SK-N-SH treated with all-trans-retinoic acid at 6 μM for 48 hours (cell line): ENCODE measurements at regions not wholly inside any gene's neighbourhood (a gene's known extent, or its start where the extent isn't known, plus 50 kb on each side); places are given as distances from the start of the nearest gene placed in this dataset.
A peak's percentile ranks its signal among the peaks of the same experiment; 100 is the strongest.

ENCODE experiments used
- CREB5 ChIP-seq: fragments of 250-450 bp; sonication (Bioruptor Pico); IDR thresholded peaks from 2 replicates; pipeline ENCODE4 v1.5.1; 2020; ENCODE audit warnings: low read depth, mild to moderate bottlenecking, moderate library complexity
- PATZ1 ChIP-seq: fragments of 250-450 bp; sonication (Bioruptor Pico); IDR thresholded peaks from 2 replicates; pipeline ENCODE4 v1.8.0; 2020; ENCODE audit warnings: mild to moderate bottlenecking, moderate library complexity, borderline replicate concordance
- POU6F1 ChIP-seq: fragments of 250-450 bp; sonication (Bioruptor Pico); IDR thresholded peaks from 2 replicates; pipeline ENCODE4 v1.8.0; 2021; ENCODE audit warnings: low read depth, mild to moderate bottlenecking, moderate library complexity, borderline replicate concordance
- PPARA ChIP-seq: fragments of 250-450 bp; sonication (Bioruptor Pico); IDR thresholded peaks from 2 replicates; pipeline ENCODE4 v1.5.0; 2020; ENCODE audit warnings: mild to moderate bottlenecking, borderline replicate concordance
- RARB ChIP-seq: fragments of 250-450 bp; sonication (Bioruptor Pico); IDR thresholded peaks from 2 replicates; pipeline ENCODE4 v1.8.0; 2021; ENCODE audit warnings: mild to moderate bottlenecking, moderate library complexity
- SNAI2 ChIP-seq: fragments of 250-450 bp; sonication (Bioruptor Pico); IDR thresholded peaks from 2 replicates; pipeline ENCODE4 v1.5.0; 2020; ENCODE audit warnings: mild to moderate bottlenecking, moderate library complexity
- TSHZ2 ChIP-seq: fragments of 250-450 bp; sonication (Bioruptor Pico); IDR thresholded peaks from 2 replicates; pipeline ENCODE4 v1.5.0; 2020; ENCODE audit warnings: mild to moderate bottlenecking, moderate library complexity
- ZC3H10 ChIP-seq: fragments of 250-450 bp; sonication (Bioruptor Pico); IDR thresholded peaks from 2 replicates; pipeline ENCODE4 v1.5.1; 2021; ENCODE audit warnings: mild to moderate bottlenecking, moderate library complexity
- ZFP3 ChIP-seq: fragments of 250-450 bp; sonication (Bioruptor Pico); IDR thresholded peaks from 2 replicates; pipeline ENCODE4 v1.5.0; 2020; ENCODE audit warnings: mild to moderate bottlenecking, moderate library complexity
- ZFP30 ChIP-seq: fragments of 450-650 bp; formaldehyde crosslinking; IDR thresholded peaks from 2 replicates; pipeline ENCODE4 v1.5.0; 2022; ENCODE audit warnings: mild to moderate bottlenecking, moderate library complexity
- ZNF565 ChIP-seq: fragments of 450-650 bp; formaldehyde crosslinking; conservative IDR thresholded peaks from 2 replicates; pipeline ENCODE4 v1.5.0; 2020; ENCODE audit warnings: low read depth, mild to moderate bottlenecking, moderate library complexity
- ZNF70 ChIP-seq: fragments of 450-650 bp; formaldehyde crosslinking; IDR thresholded peaks from 2 replicates; pipeline ENCODE4 v1.5.0; 2020; ENCODE audit warnings: mild to moderate bottlenecking, moderate library complexity

GRCh38 chr17:74015316-74015715, 188.2 kb upstream of the RPL38 start:
- TF ChIP-seq ZFP3 (no peak), TSHZ2 (no peak), ZNF565 (CRISPR knock-in tag) (peak; percentile 73; the same call in 1 of the 2 replicates), RARB (CRISPR knock-in tag) (no peak), ZNF70 (CRISPR knock-in tag) (no peak), ZC3H10 (CRISPR knock-in tag) (no peak), SNAI2 (CRISPR knock-in tag) (no peak), PPARA (CRISPR knock-in tag) (no peak), CREB5 (CRISPR knock-in tag) (no peak), POU6F1 (no peak), PATZ1 (CRISPR knock-in tag) (no peak), ZFP30 (no peak)
